ENCODE measurements at regions not wholly inside any gene's neighbourhood (a gene's known extent, or its start where the extent isn't known, plus 50 kb on each side); places are given as distances from the start of the nearest gene placed in this dataset.
"Not testable (repeated sequence)": the region's sequence is repeated elsewhere in the genome, so short reads cannot be mapped to it uniquely, and the experiment has no call there.

- not testable (repeated sequence) for H4K20me1 ChIP-seq (ENCODE audit: insufficient read depth, low read length); H3K4me3 ChIP-seq (ENCODE audit: insufficient read depth, low read depth, low read length); H3K27ac ChIP-seq (ENCODE audit: low read depth, low read length); DNase-seq (ENCODE audit: low read depth); H3K27me3 Mint-ChIP-seq (ENCODE audit: low read depth, unreplicated experiment); H3K9me3 ChIP-seq (ENCODE audit: insufficient read depth, low read depth, low read length); H3K9me3 Mint-ChIP-seq (ENCODE audit: unreplicated experiment); H3K79me2 ChIP-seq (ENCODE audit: insufficient read depth, low read length); H3K4me1 Mint-ChIP-seq (ENCODE audit: low read depth, unreplicated experiment); H3K4me2 ChIP-seq (ENCODE audit: low read length); H3K36me3 Mint-ChIP-seq (ENCODE audit: low read depth, unreplicated experiment); H3K27me3 ChIP-seq (ENCODE audit: insufficient read depth, low read length); FAIRE-seq; H3K36me3 ChIP-seq (ENCODE audit: insufficient read depth, low read length); H3K27ac Mint-ChIP-seq (ENCODE audit: unreplicated experiment); H3K9ac ChIP-seq (ENCODE audit: low read length); H3K4me3 Mint-ChIP-seq (ENCODE audit: unreplicated experiment); H3K4me1 ChIP-seq (ENCODE audit: insufficient read depth, low read length); H2AFZ ChIP-seq (ENCODE audit: low read depth, low read length)
Measured at GRCh38 chr5:42979242-42979641, 60.9 kb downstream of the ANXA2R start.

GRCh38 chr5:42974536-42974935, 65.6 kb downstream of the ANXA2R start:
- H3K27me3 Mint-ChIP-seq (ENCODE audit: low read depth, unreplicated experiment), result no peaks in the 10 kb centered on the region
- Histone ChIP-seq H4K20me1 (ENCODE audit: insufficient read depth, low read length) (no peaks in the 10 kb centered on the region), H3K27me3 (ENCODE audit: insufficient read depth, low read length) (no peaks in the 10 kb centered on the region), H3K4me2 (ENCODE audit: low read length) (peak overlapping the region; percentile 38), H3K9me3 (ENCODE audit: insufficient read depth, low read depth, low read length) (no peaks in the 10 kb centered on the region), H3K4me1 (ENCODE audit: insufficient read depth, low read length) (peaks cover 6% of the 10 kb centered on the region), H3K79me2 (ENCODE audit: insufficient read depth, low read length) (no peaks in the 10 kb centered on the region), H2AFZ (ENCODE audit: low read depth, low read length) (peak overlapping the region; percentile 53), H3K4me3 (ENCODE audit: insufficient read depth, low read depth, low read length) (no peak overlapping the region), H3K9ac (ENCODE audit: low read length) (no peak overlapping the region), H3K27ac (ENCODE audit: low read depth, low read length) (peak overlapping the region; percentile 59), H3K36me3 (ENCODE audit: insufficient read depth, low read length) (no peaks in the 10 kb centered on the region)
- no peaks in the 10 kb centered on the region for H3K36me3 Mint-ChIP-seq (ENCODE audit: low read depth, unreplicated experiment)
- DNase-seq (ENCODE audit: low read depth) (peak; percentile 85), FAIRE-seq (no peak)
- no peak overlapping the region for H3K4me3 Mint-ChIP-seq (ENCODE audit: unreplicated experiment)
- peak overlapping the region; percentile 91 for H3K27ac Mint-ChIP-seq (ENCODE audit: unreplicated experiment)
- TF ChIP-seq EZH2 (IDR thresholded peaks at IDR 0.05; ENCODE audit: insufficient read depth, low read length), result no peak
- no peak for TF ChIP-seq CTCF (IDR thresholded peaks at IDR 0.05; ENCODE audit: insufficient read depth, low read depth, low read length)
- H3K9me3 Mint-ChIP-seq (ENCODE audit: unreplicated experiment), result peaks cover 3% of the 10 kb centered on the region
- peaks cover 9% of the 10 kb centered on the region for H3K4me1 Mint-ChIP-seq (ENCODE audit: low read depth, unreplicated experiment)

DNA sequence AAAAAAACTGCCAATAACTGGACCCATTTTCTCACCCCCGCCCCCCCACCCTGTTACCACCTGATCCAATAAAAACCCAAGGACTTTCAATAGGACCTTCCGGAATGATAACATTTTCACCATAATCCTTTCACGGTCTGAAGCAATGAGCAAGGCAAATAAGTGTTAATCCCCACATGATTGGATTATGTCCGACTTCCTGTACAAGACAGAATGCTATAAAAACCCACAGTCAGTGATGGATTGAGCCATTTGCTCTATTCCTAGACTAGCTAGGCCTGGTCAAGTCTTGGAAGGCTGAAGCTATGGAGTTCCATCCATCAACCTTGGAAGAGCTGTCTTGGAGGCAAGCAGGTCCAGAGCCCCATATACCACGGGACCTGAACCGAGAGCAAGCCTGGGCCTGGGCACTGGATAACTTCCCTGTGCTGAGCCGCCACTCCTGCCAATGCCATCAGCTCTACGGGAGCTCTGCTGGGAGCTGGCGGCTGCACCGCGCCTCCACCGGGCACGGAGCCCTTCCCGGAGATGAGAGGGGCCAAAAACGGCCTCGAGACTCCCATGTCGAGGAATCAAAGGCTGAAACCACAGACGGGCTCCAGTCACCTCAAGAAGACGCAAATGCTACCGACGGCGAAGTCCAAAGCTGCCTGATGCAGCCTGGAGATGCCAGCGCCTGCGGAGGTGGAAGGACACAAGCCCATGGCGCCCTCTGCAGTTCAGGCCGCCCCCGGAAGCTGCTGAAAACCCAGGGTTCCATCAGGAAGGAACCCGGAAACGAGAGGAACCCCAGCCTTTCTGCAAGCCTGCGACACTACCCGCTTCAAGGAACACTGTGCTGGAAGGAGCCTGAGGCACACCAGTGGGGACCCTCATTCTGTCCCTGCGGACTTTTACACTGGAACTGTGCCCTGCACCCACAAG, 69.2 kb downstream of the ANXA2R start:
- DNase-seq (ENCODE audit: low read depth), result no peak

More for the DNA sequence above, 69.2 kb downstream of the ANXA2R start:
- no peaks in the 10 kb centered on the region for H4K20me1 ChIP-seq (ENCODE audit: insufficient read depth, low read length)
- no peaks in the 10 kb centered on the region for H3K36me3 Mint-ChIP-seq (ENCODE audit: low read depth, unreplicated experiment)
- peaks cover 9% of the 10 kb centered on the region for H3K4me1 Mint-ChIP-seq (ENCODE audit: low read depth, unreplicated experiment)
- no peaks in the 10 kb centered on the region for H3K27me3 ChIP-seq (ENCODE audit: insufficient read depth, low read length)
- peaks cover 3% of the 10 kb centered on the region for H3K9me3 Mint-ChIP-seq (ENCODE audit: unreplicated experiment)
- no peak for FAIRE-seq
- no peak overlapping the region for H3K27ac Mint-ChIP-seq (ENCODE audit: unreplicated experiment)
- H2AFZ ChIP-seq (ENCODE audit: low read depth, low read length), result peak overlapping the region; percentile 2
- H3K9ac ChIP-seq (ENCODE audit: low read length), result no peak overlapping the region
- H3K79me2 ChIP-seq (ENCODE audit: insufficient read depth, low read length), result no peaks in the 10 kb centered on the region
- no peak overlapping the region for H3K4me3 ChIP-seq (ENCODE audit: insufficient read depth, low read depth, low read length)
- H3K27me3 Mint-ChIP-seq (ENCODE audit: low read depth, unreplicated experiment), result no peaks in the 10 kb centered on the region
- no peak overlapping the region for H3K27ac ChIP-seq (ENCODE audit: low read depth, low read length)
- no peaks in the 10 kb centered on the region for H3K9me3 ChIP-seq (ENCODE audit: insufficient read depth, low read depth, low read length)
- no peak overlapping the region for H3K4me3 Mint-ChIP-seq (ENCODE audit: unreplicated experiment)
- H3K36me3 ChIP-seq (ENCODE audit: insufficient read depth, low read length), result no peaks in the 10 kb centered on the region
- peaks cover 6% of the 10 kb centered on the region for H3K4me1 ChIP-seq (ENCODE audit: insufficient read depth, low read length)
- TF ChIP-seq EZH2 (IDR thresholded peaks at IDR 0.05; ENCODE audit: insufficient read depth, low read length) (no peak), CTCF (IDR thresholded peaks at IDR 0.05; ENCODE audit: insufficient read depth, low read depth, low read length) (no peak)
- H3K4me2 ChIP-seq (ENCODE audit: low read length), result no peak overlapping the region
